Uterus (tissue), 3 donors: ENCODE measurements at regions not wholly inside any gene's neighbourhood (a gene's known extent, or its start where the extent isn't known, plus 50 kb on each side); places are given as distances from the start of the nearest gene placed in this dataset.

Source experiments
- DNase-seq, 2 donors: peaks; one replicate each; pipeline ENCODE4 v3.0.0-alpha.2; 2019 to 2020
- H3K27ac ChIP-seq, 2 donors: fragments of 200-600 bp; sonication (generic); 1 replicate in 1 of 2; 2 replicates in 1 of 2; pipeline ENCODE4 v1.5.1; 2016 to 2018
- H3K27me3 ChIP-seq, 2 donors: fragments of 200-600 bp; sonication (generic); one replicate each; pipeline ENCODE4 v1.5.1; 2018 to 2019; ENCODE audit warnings: control low read depth in 1 of 2
- H3K36me3 ChIP-seq, 2 donors: fragments of 200-600 bp; sonication (generic); one replicate each; pipeline ENCODE4 v1.5.1; 2019; ENCODE audit warnings: control low read depth in 1 of 2
- H3K4me1 ChIP-seq, 2 donors: fragments of 200-600 bp; sonication (generic); one replicate each; pipeline ENCODE4 v1.5.1; 2018 to 2019; ENCODE audit warnings: control low read depth in 1 of 2
- H3K4me3 ChIP-seq, 2 donors: fragments of 200-600 bp; sonication (generic); 1 replicate in 1 of 2; 2 replicates in 1 of 2; pipeline ENCODE4 v1.5.1; 2018 to 2019; ENCODE audit warnings: mild to moderate bottlenecking in 1 of 2
- H3K9me3 ChIP-seq, 2 donors: fragments of 200-600 bp; sonication (generic); one replicate each; pipeline ENCODE4 v1.5.1; 2019; ENCODE audit warnings: control low read depth in 1 of 2
- CTCF ChIP-seq, 4 experiments: fragments of 200-600 bp in 2 of 4; fragments of 450-650 bp in 2 of 4; sonication (generic) in 2 of 4; IDR thresholded peaks; one replicate each; pipeline ENCODE4 v1.5.1; 2016 to 2019; ENCODE audit warnings: antibody characterized with exemption in 4 of 4, mild to moderate bottlenecking in 2 of 4, moderate library complexity in 1 of 4
- POLR2A ChIP-seq, 2 donors: fragments of 450-650 bp; IDR thresholded peaks; one replicate each; pipeline ENCODE4 v1.6.1; 2016; ENCODE audit warnings: antibody characterized with exemption in 2 of 2, mild to moderate bottlenecking in 1 of 2, moderate library complexity in 1 of 2
- intact Hi-C: fragments of 100-400 bp; cut with DNase I; formaldehyde crosslinking; loops from one replicate; pipeline ENCODE4 v1.15.1; 2023; ENCODE audit warnings: low total_unique reads
- donor health status: DM: yes; HTN: yes; CAD: no.

- TF ChIP-seq POLR2A (IDR thresholded peaks at IDR 0.05) (no peak), CTCF (IDR thresholded peaks at IDR 0.05) (no peak)
- intact Hi-C loops: no loop called here
- H3K27ac ChIP-seq: no peak overlapping the region
Observed at GRCh38 chr4:124433500-124433899, 279.0 kb downstream of the ANKRD50 start.

GRCh38 chr4:124435274-124435950 lies 277.1 kb downstream of the ANKRD50 start:
- Histone ChIP-seq H3K9me3 (no peaks in the 10 kb centered on the region), H3K36me3 (no peaks in the 10 kb centered on the region), H3K4me1 (no peaks in the 10 kb centered on the region), H3K27ac (no peak overlapping the region), H3K4me3 (no peak overlapping the region), H3K27me3 (no peaks in the 10 kb centered on the region)
- TF ChIP-seq CTCF (IDR thresholded peaks at IDR 0.05) (no peak), POLR2A (IDR thresholded peaks at IDR 0.05) (no peak)
- no peak for DNase-seq
- intact Hi-C loops: no loop called here

More at GRCh38 chr4:124433500-124433899, 279.0 kb downstream of the ANKRD50 start:
- no peak for DNase-seq
- Histone ChIP-seq H3K36me3 (no peaks in the 10 kb centered on the region), H3K27me3 (no peaks in the 10 kb centered on the region), H3K9me3 (no peaks in the 10 kb centered on the region), H3K4me1 (no peaks in the 10 kb centered on the region), H3K4me3 (no peak overlapping the region)

- Histone ChIP-seq H3K27me3 (no peaks in the 10 kb centered on the region), H3K36me3 (no peaks in the 10 kb centered on the region), H3K27ac (no peak overlapping the region), H3K4me3 (no peak overlapping the region), H3K4me1 (no peaks in the 10 kb centered on the region), H3K9me3 (no peaks in the 10 kb centered on the region)
- TF ChIP-seq CTCF (IDR thresholded peaks at IDR 0.05) (no peak), POLR2A (IDR thresholded peaks at IDR 0.05) (no peak)
- no peak for DNase-seq
- intact Hi-C loops: no loop called here
Observed at GRCh38 chr4:124437853-124438495, 274.6 kb downstream of the ANKRD50 start.

- TF ChIP-seq POLR2A (IDR thresholded peaks at IDR 0.05): no peak
- no peak for TF ChIP-seq CTCF (IDR thresholded peaks at IDR 0.05)
- no peak for DNase-seq
- Histone ChIP-seq H3K9me3 (no peaks in the 10 kb centered on the region), H3K27me3 (no peaks in the 10 kb centered on the region), H3K4me1 (no peaks in the 10 kb centered on the region), H3K36me3 (no peaks in the 10 kb centered on the region), H3K27ac (no peak overlapping the region), H3K4me3 (no peak overlapping the region)
- intact Hi-C loops: no loop called here
Observed at GRCh38 chr4:124445071-124445470, 267.5 kb downstream of the ANKRD50 start.

- H3K27ac ChIP-seq: no peak overlapping the region
Observed at GRCh38 chr4:124449881-124450280, 262.7 kb downstream of the ANKRD50 start.

More at GRCh38 chr4:124449881-124450280, 262.7 kb downstream of the ANKRD50 start:
- no peak for TF ChIP-seq POLR2A (IDR thresholded peaks at IDR 0.05)
- TF ChIP-seq CTCF (IDR thresholded peaks at IDR 0.05): no peak
- no peaks in the 10 kb centered on the region for H3K36me3 ChIP-seq
- DNase-seq: no peak
- no peaks in the 10 kb centered on the region for H3K27me3 ChIP-seq
- H3K4me3 ChIP-seq: no peak overlapping the region
- no peaks in the 10 kb centered on the region for H3K4me1 ChIP-seq
- no peaks in the 10 kb centered on the region for H3K9me3 ChIP-seq
- intact Hi-C loops: no loop called here
